Cerebellar cortex (tissue), 1 donor: ENCODE measurements at regions not wholly inside any gene's neighbourhood (a gene's known extent, or its start where the extent isn't known, plus 50 kb on each side); places are given as distances from the start of the nearest gene placed in this dataset.
"Not testable (repeated sequence)": the region's sequence is repeated elsewhere in the genome, so short reads cannot be mapped to it uniquely, and the experiment has no call there.

ENCODE experiments used
- DNase-seq: peaks from one replicate; pipeline ENCODE4 v3.0.0-alpha.2; 2015; ENCODE audit warnings: low spot score

GRCh38 chr11:79503028-79503427 lies 62.2 kb upstream of the TENM4 start:
- no peak for DNase-seq

GRCh38 chr11:79501707-79502106 lies 60.9 kb upstream of the TENM4 start:
- DNase-seq = no peak

- not testable (repeated sequence) for DNase-seq
These were observed 59.1 kb upstream of the TENM4 start for GRCh38 chr11:79499929-79500328.

- DNase-seq = no peak
These were observed 57.8 kb upstream of the TENM4 start for GRCh38 chr11:79498667-79499066.

GRCh38 chr11:79493555-79494171 lies 52.8 kb upstream of the TENM4 start:
- peak; percentile 63 for DNase-seq

GRCh38 chr11:79492008-79492407 lies 51.2 kb upstream of the TENM4 start:
- DNase-seq = no peak
